GM10266 (cell line): ENCODE measurements at regions not wholly inside any gene's neighbourhood (a gene's known extent, or its start where the extent isn't known, plus 50 kb on each side); places are given as distances from the start of the nearest gene placed in this dataset.
"Not testable (repeated sequence)": the region's sequence is repeated elsewhere in the genome, so short reads cannot be mapped to it uniquely, and the experiment has no call there.

ENCODE experiments used
- DNase-seq: peaks from one replicate; pipeline ENCODE4 v3.0.0; 2012; ENCODE audit errors: extremely low spot score
- TF ChIP-seq, protein P1 (sequence below): IDR thresholded peaks from 2 replicates; pipeline ENCODE4 v1.5.1; 2012; ENCODE audit warnings: mild to moderate bottlenecking, low read depth; ENCODE audit not compliant: control insufficient read depth, insufficient read depth; ENCODE audit errors: missing control alignments

DNA sequence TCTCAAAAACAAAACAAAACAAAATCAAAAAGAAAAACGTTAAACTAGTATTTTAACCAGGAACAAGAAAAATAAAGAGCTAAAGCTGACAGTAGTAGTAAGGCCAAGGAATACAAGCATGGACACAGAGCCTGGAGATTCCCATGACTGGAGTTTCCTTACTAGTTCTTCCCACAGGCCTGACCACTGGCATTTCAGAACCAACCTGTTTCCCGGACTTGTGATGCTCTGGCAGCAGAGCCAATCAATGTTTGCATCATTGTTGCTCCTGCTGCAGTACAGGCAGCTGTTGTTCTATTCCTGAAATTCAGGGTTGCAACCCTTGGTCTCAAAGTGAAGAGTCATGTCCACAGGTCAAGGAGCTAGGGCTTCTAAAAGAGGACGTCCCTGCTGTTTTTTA lies 111.3 kb upstream of the WARS2 start:
- TF ChIP-seq, protein P1, sequence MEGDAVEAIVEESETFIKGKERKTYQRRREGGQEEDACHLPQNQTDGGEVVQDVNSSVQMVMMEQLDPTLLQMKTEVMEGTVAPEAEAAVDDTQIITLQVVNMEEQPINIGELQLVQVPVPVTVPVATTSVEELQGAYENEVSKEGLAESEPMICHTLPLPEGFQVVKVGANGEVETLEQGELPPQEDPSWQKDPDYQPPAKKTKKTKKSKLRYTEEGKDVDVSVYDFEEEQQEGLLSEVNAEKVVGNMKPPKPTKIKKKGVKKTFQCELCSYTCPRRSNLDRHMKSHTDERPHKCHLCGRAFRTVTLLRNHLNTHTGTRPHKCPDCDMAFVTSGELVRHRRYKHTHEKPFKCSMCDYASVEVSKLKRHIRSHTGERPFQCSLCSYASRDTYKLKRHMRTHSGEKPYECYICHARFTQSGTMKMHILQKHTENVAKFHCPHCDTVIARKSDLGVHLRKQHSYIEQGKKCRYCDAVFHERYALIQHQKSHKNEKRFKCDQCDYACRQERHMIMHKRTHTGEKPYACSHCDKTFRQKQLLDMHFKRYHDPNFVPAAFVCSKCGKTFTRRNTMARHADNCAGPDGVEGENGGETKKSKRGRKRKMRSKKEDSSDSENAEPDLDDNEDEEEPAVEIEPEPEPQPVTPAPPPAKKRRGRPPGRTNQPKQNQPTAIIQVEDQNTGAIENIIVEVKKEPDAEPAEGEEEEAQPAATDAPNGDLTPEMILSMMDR, result no peak
- no peak for DNase-seq

DNA sequence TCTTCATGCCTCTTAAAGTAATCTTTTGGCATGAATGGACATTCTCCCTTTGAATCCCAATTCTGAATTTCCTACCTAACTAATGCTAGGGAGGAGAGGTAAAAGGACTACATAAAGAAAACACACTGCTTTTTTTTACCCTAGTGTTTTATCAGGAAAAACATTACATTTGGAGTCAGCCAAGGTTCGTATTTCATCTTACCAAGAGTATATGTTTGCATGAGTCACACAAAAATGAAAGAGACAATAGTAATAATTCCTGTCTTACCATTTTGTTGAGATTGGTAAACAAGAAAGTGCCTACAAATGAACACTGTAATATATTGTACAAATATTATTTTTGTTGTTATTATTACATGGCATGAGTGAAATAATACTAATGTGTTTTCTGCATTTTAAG lies 112.9 kb upstream of the WARS2 start:
- no peak for DNase-seq
- TF ChIP-seq, protein P1, result no peak

DNA sequence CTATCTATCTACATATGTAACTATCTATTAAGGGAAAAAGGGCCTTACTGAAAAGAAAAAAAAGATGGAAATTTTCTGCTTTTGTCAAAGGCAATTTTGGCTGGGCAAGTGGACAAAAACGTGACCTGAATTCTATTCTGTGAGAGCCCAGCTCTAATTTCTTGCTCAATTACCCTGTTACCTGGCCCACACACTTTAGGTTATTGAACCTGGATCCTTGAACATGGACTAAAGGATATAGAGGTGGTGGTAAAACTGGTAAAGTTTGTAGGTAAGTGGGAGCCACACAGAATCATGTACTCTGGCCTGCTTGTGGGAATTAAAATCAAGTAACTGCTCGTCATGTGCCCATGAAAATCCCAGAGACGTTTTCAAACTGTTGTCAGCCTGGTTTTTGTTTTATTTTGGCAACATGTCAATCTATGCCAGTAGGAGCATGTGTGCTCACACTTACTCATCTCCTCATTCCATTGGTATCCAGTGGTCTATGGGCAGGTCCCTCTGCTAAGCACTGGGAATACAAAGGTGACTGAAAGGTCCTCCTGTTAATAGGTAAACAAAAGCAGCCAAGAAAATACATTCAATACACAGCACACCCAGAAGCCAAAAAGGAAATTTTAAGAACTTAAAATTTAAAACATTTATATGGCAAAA lies 113.7 kb upstream of the WARS2 start:
- DNase-seq, result no peak
- TF ChIP-seq, protein P1, result no peak

DNA sequence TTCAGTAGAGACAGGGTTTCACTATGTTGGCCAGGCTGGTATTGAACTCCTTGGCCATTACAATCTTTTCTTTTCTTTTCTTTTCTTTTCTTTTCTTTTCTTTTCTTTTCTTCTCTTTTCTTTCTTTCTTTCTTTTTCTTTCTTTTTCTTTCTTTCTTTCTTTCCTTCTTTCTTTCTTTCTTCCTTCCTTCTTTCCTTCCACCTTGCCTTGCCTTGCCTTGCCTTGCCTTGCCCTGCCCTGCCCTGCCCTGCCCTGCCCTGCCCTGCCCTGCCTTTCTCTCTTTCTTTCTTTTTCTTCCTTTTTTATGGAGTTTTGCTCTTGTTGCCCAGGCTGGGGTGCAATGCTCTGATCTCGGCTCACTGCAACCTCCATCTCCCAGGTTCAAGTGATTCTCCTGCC lies 112.5 kb upstream of the HAO2 start:
- DNase-seq, result not testable (repeated sequence)

DNA sequence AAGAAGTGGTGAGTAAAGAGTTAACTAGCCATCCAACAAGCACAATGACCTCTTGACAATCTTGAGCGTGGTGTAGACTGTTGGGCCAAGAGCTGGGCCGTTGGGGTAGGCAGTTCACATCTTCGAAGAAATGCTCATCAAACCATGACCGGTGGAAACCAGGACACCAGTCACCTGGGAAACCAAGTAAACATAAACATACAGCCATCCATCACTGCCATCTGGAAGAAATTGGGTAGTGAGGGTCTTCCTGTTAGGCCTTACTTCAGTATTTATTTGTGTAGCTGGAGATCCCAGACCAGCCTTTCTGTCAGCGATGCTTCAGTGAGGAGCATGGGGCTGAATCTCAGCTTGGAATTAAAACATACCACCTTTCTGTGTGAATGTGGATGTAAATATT lies 108.1 kb upstream of the HAO2 start:
- DNase-seq, result no peak
- TF ChIP-seq, protein P1, result no peak

DNA sequence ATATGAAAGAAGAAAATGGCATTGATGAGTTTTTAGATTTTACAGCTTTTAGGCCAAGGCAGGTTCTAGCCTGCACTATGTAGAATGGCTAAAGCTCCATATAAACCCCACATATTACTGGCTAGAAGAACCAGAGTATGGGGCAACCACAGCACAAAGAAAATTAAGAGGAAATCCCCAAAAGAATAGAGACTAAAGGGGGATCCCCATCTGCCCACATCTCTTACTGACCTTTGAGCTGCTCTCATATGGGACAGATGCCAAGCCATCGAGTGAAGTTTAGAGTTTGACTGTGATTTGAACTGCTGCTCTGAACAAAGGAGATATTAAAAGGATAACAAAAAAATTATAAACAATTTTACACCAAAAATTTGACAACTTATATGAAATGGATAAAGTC lies 102.2 kb upstream of the HAO2 start:
- peak; percentile 53 for DNase-seq
- TF ChIP-seq, protein P1, result no peak

DNA sequence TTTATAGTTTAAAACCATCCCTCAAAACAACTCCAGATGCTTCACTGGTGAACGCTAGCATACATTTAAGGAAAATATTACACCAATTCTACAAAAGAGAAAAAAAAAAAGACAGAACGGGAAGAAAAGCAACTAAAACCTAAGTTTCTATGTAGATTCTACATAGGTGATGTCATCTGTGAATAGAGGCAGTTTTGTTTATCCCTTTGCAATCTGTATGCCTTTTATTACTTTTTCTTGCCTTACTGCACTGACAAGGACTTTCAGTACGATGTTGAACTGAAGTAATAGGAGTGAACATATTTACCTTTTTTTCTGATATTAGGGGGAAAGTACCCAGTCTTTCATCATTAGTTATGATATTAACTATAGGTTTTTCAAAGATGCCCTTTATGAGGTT lies 101.7 kb upstream of the HAO2 start:
- no peak for DNase-seq
- TF ChIP-seq, protein P1, result no peak

DNA sequence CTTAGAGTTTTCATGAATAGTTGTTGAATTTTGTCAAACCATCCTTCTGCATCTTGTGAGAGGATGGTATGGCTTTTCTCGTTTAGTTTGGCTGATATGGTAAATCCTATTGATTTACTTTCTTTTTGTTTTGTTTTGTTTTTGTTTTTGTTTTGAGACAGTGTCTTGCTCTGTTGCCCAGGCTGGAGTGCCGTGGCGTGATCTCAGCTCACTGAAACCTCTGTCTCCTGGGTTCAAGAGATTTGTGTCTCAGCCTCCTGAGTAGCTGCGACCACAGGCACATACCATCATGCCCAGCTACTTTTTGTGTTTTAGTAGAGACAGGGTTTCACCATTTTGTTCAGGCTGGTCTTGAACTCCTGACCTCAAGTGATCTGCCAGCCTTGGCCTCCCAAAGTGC lies 101.3 kb upstream of the HAO2 start:
- DNase-seq, result not testable (repeated sequence)
